ENCODE measurements at regions not wholly inside any gene's neighbourhood (a gene's known extent, or its start where the extent isn't known, plus 50 kb on each side); places are given as distances from the start of the nearest gene placed in this dataset.

DNA sequence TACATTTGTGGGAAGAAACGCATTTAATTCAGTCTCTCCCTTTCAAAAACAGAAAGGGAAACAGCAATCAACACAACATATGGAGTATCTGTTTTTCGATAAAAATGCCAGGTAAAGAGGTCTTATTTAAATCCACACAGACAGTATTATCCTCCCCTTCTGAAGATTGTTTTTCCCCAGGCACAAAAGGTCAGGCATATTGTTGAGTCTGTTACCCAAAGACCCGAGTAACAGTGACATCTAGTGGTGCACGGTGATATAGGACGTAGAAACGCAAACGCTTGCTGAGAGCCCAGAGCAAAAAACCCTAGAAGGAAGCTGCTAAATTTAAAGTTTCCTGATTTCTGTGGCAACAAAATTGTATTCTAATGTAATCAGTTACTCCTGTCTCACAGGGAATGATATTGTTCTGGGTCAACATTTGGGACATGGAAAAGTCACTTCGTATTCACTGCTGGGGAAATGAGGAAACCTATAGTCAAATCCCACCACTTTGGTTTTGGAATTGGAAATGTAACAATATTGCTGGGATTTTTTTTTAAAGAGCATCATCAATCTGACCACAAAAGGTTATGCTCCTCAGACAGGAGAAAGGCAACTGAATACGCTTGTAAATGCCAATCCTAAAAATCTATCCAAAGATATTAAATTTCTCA, 312.7 kb upstream of the CCDC54 start:
- peak; percentile 21 to 36 for DNase-seq (ENCODE audit: low read depth in 2 of 2)

DNA sequence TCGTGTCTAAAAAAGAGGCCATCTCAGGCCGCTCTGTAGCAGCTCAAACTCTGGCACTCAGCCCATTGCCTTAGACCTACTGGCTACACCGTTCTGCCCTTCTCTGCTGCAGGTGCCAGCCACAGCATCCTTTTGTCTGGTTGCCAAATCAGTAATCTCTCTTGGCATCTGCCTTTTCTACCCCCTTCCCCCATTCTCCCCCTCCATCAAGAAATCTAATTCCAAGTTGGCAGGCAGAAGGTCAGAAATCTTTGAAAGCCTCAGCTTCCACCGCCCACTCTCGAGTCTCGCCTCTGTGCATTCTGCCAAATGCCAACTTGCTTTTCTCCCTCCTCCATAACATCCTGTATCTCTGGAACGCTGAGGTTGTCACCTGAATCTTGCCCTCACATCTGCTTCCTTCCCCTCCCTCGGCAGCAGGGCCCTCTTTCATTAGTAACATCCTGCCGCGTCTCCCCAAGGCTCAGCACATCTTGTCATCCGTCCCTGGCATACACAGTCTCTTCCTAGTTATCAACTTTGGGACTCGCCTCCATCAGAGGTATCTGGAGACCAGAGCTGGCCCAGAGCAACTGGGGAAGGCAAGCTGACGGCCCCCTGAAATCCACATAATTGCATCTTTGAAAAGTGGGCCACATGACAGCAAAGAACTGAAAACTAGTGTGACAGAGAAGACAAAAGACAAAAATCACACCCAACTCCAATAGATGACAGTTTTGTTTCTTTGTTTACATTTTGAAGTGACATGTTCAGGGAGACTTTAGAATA, 312.0 kb upstream of the CCDC54 start:
- DNase-seq (ENCODE audit: low read depth in 2 of 2): no peak

DNA sequence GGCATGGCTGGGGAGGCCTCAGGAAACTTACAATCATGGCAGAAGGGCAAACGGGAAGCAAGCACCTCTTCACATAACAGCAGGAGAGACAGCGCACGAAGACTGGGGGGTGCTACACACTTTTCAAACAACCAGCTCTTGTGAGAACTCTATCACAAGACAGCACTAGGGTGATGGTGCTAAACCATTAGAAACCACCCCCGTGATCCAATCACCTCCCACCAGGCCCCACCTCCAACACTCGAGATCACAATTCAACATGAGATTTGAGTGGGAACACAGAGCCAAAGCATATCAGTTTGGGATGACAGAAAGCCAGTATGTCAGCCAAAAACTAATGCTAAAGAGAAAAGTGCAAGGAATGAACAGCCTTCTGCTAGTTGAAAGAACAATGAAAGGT, 309.8 kb upstream of the CCDC54 start:
- no peak for DNase-seq (ENCODE audit: low read depth in 2 of 2)

DNA sequence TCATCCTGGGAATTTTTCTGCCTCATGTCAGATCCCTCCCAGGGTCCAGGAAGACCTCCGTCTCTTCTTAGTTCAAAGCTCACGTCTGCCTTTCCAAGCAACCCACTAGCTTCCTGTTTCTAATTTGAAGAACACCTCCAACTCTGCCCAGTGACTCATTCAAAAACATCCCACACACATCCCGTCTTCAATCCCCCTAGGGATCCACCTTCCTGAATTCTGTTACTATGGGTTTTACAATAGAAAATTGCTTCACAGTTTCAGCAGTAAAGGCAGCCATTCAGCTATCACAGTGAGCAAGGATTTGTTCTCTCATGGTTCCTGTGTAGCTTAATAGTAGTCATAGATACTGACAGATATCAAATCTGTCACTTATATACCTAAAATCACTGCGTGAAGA, 308.3 kb upstream of the CCDC54 start:
- no peak for DNase-seq (ENCODE audit: low read depth in 2 of 2)

DNA sequence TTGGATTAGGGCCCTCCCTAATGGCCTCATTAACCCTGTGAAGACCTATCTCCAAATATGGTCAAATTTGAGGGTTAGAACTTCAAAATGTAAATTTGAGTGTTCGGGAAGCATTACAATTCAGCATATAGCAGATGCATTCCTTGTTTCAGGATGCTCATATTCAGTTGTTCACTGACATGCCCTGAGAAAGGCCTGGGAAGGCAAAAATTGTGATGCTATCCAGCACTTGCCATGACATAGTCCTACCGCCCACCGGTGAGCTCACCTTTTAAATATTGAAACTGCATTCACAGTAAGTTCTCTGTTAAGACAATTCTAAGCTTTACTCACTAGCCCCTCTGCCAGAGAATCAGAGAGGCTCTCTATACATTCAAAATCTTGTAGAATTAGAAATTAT, 300.3 kb upstream of the CCDC54 start:
- no peak for DNase-seq (ENCODE audit: low read depth in 2 of 2)

DNA sequence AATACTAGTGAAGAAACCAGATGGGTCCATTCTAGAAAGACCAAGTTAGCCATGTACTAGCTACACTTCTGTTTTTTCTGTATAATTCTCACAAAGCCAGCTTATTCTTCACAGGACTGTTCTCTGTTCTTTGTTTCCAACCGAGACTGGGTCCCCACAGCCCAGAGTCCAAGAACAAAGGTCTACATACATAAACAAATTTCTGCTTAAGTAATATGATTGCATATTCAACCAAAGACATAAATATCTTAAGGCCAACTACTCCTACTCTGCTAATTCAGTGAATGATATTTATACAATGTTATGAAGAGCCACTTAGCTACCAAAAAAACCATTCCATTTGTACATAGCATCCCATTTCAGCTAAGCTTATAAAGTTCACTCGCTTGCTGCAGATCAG, 299.8 kb upstream of the CCDC54 start:
- DNase-seq (ENCODE audit: low read depth in 2 of 2): no peak

DNA sequence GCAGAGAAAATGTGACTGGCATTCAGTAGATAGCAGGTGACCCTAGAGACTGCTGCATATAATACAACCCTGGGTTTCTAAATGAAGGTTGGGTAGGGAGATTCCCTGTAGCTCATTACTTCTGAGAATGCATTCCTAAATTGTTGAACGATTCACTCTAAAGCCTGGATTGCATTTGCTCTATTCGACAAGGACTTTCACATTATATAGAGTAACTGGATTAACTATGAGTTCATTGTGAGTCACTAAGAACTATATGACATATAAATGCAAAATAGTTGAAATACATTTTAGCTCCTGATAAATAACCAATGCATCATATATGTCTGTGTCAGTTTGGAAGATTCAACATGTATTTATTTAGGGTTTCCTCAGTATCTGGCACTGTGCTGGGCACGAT, 294.7 kb upstream of the CCDC54 start:
- no peak for DNase-seq (ENCODE audit: low read depth in 2 of 2)

DNA sequence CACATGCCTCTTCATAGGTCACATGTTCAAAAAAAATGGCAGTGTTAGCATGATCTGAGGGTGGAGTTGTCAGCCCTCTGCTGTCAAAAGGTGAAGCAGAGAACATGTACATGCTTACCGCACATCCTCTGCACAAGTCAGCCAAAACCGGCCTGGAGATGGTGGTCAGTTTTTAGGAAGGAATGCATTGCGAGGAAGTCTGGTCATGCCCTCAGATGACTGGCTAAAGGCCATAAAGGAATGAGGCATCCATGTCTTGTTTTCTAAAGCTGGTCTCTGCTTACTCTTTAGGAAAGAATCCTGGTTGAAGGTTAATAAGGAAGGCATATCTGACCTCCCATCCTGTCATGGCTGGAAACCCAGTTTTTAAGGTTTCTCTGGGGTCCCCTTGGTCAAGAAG, 292.0 kb upstream of the CCDC54 start:
- no peak for DNase-seq (ENCODE audit: low read depth in 2 of 2)

DNA sequence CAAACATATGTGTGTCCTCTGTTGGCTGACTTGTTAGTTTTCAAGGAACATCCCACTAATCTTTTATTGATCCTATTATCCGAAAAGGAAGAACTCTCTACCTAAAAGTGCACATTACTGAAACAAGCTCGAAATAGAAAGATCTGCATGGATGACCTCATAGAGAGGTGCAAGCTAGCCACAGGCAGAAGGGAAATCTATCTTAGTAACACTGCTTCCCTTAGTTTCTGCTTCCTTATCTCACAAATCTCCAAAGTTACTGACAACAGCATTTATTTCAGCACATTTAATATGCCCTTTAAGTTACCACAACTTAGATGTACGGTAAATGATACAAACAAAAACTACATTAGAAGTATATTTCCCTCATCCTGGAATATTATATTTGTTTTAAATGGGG, 285.1 kb upstream of the CCDC54 start:
- DNase-seq (ENCODE audit: low read depth in 2 of 2): no peak

DNA sequence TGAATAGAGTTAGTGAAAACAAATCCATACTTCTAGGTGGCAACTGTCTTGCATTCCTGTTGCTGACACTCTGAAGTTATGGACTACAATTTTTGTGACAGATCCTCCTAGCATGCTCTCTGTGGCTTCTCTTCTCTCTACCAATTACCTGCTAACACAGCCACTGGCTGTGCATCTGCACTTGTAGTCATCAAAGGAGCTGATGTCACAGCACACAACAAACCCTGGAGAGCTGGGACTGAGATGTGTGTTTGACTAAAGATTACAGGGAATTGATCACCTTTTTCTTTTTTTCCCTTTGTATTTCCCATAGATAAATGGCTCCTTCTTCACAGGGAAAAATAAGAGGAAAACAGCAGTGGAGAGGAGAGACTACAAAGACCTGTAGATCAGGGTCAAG, 278.4 kb upstream of the CCDC54 start:
- no peak for DNase-seq (ENCODE audit: low read depth in 2 of 2)

DNA sequence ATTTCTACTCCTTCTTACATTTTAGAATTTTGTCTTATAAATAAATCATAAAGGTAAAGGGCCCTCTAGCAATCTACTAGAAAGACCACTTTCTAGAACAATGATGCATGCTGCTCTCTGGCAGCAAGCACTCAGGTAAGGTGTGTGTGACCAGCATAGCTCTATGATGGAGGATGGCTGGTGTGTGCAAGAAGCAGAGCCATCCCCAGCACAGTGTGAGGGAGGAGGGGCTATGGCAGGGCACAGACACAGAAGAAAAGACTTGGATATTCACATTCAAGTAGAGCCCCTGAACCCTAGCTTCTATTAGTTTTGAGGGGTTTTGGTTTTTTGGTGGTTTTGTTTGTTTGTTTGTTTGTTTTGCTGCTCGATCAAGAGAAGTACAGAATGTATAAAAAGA, 277.1 kb upstream of the CCDC54 start:
- DNase-seq (ENCODE audit: low read depth in 2 of 2): no peak

DNA sequence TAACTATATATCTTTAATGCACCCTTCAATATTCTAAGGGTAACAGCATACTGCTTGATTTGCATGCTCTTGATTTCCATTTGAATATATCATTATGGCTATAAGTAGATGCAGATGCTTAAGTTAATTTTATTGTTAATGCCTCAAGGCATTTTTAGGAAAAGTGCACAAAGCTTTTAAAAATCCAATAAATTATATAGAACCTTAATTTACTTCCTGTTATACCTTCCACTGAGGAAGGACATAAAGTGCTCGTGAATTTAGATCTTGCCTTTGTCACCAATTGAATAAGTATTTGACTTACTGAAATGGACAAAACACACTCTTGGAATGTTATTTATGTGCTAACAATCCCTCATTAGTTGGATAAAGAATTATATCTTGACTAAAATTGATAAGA, 276.7 kb upstream of the CCDC54 start:
- DNase-seq (ENCODE audit: low read depth in 2 of 2): no peak

DNA sequence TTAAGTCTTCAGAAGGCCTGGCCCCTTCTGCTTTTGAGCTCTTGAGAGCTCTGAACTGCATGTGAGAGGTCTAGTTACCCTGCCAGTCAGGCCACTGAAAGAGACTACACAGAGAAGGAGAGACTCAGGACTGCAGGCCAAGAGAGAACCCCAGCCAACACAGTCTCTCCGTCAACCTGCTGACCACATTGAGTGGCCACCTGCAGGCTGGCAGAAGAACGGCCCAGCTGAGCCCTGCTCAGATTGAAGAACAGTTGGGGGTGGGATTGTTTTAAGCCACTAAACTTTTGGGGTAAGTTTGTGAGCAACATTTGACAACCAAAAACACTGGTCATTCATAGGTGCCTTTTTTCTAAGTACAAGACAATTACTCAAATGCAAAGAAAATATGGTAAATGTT, 273.5 kb upstream of the CCDC54 start:
- DNase-seq (ENCODE audit: low read depth in 2 of 2): no peak

DNA sequence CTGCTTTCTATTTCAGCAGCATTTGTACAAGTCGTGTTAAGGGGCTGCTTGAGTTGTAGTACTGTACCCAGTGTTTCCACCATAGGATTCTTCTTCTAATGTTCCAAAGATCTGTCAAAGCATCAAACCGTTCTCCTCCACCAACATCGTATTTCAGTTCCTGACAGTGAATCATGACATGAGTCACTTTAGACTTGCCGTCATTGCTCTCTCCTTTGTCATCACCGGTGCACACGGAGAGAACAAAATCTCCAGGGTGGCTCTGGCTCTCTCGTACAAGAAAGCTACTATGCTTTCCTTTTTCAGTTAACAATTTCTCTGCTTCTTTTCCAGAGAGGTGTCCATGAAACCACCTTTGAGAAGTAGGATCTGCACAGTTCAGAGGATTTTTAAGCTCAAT, 270.9 kb upstream of the CCDC54 start:
- DNase-seq (ENCODE audit: low read depth in 2 of 2): no peak

DNA sequence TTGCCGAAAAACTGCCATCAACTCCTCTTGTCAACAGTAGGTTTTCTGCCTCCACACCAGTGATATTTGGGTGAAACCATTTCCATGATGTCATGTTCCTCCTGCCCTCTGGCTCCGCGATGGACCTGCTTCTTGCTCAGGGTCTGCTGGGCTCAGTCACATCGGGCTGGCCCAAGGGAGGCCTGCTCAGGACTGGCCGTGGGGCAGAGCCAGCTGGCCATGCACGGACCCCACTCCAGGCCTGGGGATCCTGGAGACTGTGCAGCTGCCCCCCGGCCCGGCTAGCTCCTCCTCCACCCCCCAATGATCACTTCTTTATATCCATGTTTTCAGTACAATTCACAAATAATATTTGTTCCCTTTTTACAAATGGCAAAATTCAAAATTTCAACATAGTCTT, 270.3 kb upstream of the CCDC54 start:
- DNase-seq (ENCODE audit: low read depth in 2 of 2): no peak

DNA sequence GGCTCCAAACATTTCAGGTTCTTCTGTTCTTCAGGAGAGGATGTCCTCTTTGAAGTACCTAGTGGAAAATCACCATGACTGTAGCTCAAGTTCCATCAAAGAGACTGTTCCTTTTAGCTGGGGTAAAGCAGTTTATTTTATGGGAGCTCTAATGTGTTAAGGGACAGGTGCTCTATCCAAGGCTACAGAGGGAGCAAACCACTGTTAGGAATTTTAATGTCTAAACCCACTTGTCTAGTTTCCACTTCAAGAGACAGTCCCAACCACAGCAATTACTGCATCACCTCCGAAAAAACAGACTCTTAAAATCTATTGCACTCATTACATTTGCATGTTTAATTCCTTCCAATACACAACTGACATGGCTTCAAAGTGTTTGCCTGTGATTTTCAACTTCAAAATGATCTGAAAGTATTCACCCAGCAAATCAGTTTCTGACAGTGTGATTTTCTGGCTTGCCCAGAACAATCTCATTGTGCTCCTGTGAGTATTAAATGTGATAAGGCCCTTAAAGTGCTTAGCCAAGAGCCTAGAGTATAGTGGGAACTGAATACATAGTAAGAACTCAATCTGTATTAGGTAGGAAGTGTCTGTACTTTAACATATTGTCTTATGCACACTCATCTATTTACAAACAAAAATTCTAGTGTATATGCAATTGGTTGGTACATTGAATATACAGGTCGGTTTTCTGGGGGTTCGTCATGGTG, 266.5 kb upstream of the CCDC54 start:
- DNase-seq (ENCODE audit: low read depth in 2 of 2): no peak

DNA sequence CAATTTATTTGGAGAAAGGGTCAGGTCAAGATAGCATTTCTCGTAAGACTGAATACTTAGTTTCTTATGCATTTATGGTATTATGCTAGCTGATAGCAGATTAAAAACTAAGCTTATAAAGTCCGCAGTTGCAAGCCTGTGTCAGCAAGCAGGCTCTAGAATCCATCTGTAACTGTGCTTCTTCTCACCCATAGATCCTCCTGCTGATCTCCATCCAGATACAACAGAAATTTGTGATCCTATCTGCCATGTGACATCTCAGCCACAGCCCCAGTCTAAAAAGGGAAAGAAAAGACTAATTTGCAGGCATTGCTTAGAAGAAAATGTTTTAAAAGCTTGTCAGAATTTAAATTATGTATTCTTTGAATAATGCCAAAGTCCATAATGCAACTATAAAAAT, 265.4 kb upstream of the CCDC54 start:
- no peak for DNase-seq (ENCODE audit: low read depth in 2 of 2)

DNA sequence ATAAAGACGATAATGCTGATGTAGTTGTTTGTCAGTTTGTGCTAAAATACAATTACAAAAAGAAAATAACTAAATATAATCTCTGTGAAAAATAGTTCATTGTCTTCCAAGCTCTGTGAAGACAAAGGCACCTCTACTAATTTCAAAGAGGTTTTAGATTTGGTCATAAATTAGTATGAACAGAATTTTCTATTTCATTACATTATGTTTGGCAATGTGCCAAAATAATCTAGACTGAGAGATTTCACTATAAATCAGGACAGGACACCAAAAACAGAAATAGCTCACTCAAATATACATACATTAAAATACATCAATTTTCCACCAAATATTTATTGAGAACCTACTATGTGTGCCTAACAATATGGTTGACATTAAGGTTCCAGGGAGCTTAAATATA, 264.9 kb upstream of the CCDC54 start:
- no peak for DNase-seq (ENCODE audit: low read depth in 2 of 2)

DNA sequence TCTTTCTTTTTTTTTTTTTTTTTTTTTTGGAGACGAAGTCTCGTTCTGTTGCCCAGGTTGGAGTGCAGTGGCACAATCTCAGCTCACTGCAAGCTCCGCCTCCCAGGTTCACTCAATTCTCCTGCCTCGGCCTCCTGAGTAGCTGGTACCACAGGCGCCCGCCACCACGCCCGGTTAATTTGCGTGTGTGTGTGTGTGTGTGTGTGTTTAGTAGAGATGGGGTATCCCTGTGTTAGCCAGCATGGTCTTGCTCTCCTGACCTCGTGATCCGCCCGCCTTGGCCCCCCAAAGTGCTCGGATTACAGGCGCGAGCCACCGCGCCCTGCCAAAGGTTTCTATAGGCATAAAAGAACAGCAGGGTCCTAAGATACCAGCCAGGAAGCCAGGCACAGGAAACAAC, 261.0 kb upstream of the CCDC54 start:
- no peak for DNase-seq (ENCODE audit: low read depth in 2 of 2)

DNA sequence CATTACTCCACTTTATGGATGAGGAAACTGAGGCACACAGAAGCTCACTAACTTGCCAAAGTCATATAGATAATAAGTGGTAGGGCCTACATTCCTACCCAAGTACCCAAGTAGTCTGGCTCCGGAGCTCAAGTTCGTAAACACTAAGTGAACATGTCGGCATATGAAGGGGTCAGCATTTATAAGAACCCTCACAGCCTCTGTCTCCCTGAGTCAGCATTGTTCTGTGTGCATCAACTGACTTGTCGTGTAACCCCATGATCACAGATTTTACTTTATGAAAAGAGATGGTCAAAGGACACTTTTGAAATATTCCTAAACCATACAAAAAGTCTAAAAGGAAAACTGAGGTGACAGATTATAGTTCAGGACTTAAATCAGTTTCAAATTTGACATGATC, 260.1 kb upstream of the CCDC54 start:
- DNase-seq (ENCODE audit: low read depth in 2 of 2): no peak

DNA sequence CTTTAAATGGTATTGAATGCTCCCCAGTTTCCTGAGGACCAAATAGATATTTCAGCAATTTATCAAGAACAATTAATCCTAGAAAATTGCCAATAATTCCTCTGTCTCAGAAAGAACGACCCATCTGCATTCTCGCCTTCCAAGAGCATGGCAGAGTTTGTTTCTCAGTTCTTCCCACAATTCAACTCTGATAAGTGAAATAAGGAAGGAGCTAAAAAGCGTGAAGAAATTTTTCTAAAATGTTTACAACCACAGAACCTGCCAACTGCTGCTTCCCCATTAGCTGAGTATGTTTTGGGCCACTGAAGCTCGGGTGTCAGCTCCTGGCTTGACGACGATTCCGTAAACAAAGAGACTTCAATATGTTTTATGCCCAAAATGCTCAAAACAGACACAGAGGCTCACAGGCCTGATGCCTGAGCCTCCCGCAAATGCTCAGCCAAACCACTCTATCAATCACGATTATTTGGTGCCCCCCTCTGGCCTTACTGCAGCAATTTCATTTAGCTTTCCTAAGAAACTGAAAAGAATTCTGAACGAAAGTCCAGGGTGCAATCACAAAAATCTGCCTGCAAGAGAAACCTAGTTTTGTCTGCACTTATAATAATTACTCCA, 259.2 kb upstream of the CCDC54 start:
- no peak for DNase-seq (ENCODE audit: low read depth in 2 of 2)

DNA sequence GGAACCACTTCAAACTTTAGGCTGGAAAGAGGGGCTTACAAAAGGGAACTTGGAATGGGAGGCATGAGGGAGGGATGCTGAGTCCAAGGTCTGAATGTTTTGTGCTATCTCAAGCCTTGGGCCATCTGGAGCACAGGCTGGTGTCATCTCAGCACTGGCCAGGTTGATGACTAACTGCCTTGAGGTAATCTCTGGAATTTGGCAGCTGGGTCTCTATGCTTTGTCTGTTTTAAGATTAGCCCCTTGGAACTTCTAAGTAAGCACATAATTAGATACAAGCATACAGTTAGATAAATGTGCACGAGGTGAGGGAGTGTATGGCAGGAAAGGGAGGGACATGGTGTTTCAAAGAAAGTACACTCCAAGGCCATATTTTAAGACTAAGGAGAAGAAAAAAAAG, 252.4 kb upstream of the CCDC54 start:
- no peak for DNase-seq (ENCODE audit: low read depth in 2 of 2)

DNA sequence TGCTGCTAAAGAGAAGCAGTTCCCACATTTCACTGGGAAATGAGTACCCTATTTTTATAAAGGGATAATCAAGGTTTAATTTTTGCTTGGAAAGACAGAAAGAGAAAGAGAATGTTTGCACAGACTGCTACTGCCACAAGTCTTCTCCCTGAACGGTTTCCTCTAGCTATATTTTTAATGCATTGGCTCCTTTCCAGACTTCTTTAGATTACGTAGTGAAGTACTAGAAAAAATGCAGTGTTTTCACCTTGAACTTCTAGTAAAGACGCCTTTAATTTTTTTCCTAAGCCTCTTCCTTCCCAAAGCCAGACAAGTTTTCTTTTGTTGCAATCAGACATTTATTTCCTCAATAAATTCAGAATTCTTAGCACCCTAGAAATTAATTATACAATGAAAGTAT, 248.3 kb upstream of the CCDC54 start:
- no peak for DNase-seq (ENCODE audit: low read depth in 2 of 2)
